Loucy (cell line): ENCODE measurements at regions not wholly inside any gene's neighbourhood (a gene's known extent, or its start where the extent isn't known, plus 50 kb on each side); places are given as distances from the start of the nearest gene placed in this dataset.
"Not testable (repeated sequence)": the region's sequence is repeated elsewhere in the genome, so short reads cannot be mapped to it uniquely, and the experiment has no call there.

Experiments
- H2AFZ ChIP-seq: fragments of 200-600 bp; sonication (generic); 2 replicates; pipeline ENCODE4 v1.6.0; 2016; ENCODE audit warnings: antibody characterized with exemption, mild to moderate bottlenecking, low read length, moderate library complexity
- H3F3A ChIP-seq: fragments of 200-600 bp; 2 replicates; pipeline ENCODE4 v1.6.0; 2016; ENCODE audit warnings: antibody characterized with exemption, low read depth, mild to moderate bottlenecking
- H3K27me3 ChIP-seq: fragments of 200-600 bp; sonication (generic); 2 replicates; pipeline ENCODE4 v1.6.1; 2014; ENCODE audit warnings: low read length, mild to moderate bottlenecking; ENCODE audit not compliant: insufficient read depth, poor library complexity, severe bottlenecking
- H3K36me3 ChIP-seq: fragments of 200-600 bp; sonication (generic); 2 replicates; pipeline ENCODE4 v1.6.1; 2016; ENCODE audit warnings: low read length; ENCODE audit not compliant: insufficient read depth
- H3K4me1 ChIP-seq: fragments of 200-600 bp; sonication (generic); 2 replicates; pipeline ENCODE4 v1.5.1; 2014; ENCODE audit warnings: low read length, mild to moderate bottlenecking; ENCODE audit not compliant: insufficient read depth, poor library complexity, severe bottlenecking
- H3K4me2 ChIP-seq: fragments of 200-600 bp; sonication (generic); 2 replicates; pipeline ENCODE4 v1.6.0; 2014; ENCODE audit warnings: antibody characterized with exemption, low read length, low read depth, mild to moderate bottlenecking; ENCODE audit not compliant: poor library complexity, severe bottlenecking
- H3K4me3 ChIP-seq: fragments of 200-600 bp; sonication (generic); 2 replicates; pipeline ENCODE4 v1.5.1; 2014; ENCODE audit warnings: low read length, mild to moderate bottlenecking, mixed read lengths; ENCODE audit not compliant: poor library complexity, severe bottlenecking
- H3K79me2 ChIP-seq: fragments of 200-600 bp; sonication (generic); 2 replicates; pipeline ENCODE4 v1.6.1; 2014; ENCODE audit warnings: low read length; ENCODE audit not compliant: insufficient read depth
- H3K9ac ChIP-seq: fragments of 200-600 bp; sonication (generic); 2 replicates; pipeline ENCODE4 v1.6.0; 2014; ENCODE audit warnings: mild to moderate bottlenecking, low read depth, low read length, moderate library complexity; ENCODE audit not compliant: poor library complexity, severe bottlenecking
- H3K9me2 ChIP-seq: fragments of 200-600 bp; sonication (generic); replicated peaks from 2 replicates; pipeline ENCODE4 v1.6.1; 2016; ENCODE audit warnings: low read depth, low read length, mixed read lengths
- H3K9me3 ChIP-seq: fragments of 200-600 bp; sonication (generic); 2 replicates; pipeline ENCODE4 v1.6.1; 2014; ENCODE audit warnings: mild to moderate bottlenecking, antibody characterized with exemption, low read length, low read depth; ENCODE audit not compliant: insufficient read depth
- H4K20me1 ChIP-seq: fragments of 200-600 bp; sonication (generic); 2 replicates; pipeline ENCODE4 v1.6.0; 2014; ENCODE audit warnings: antibody characterized with exemption, low read length, mild to moderate bottlenecking; ENCODE audit not compliant: insufficient read depth, poor library complexity, severe bottlenecking
- EZH2phosphoT487 ChIP-seq: fragments of 200-600 bp; IDR thresholded peaks from 2 replicates; pipeline ENCODE4 v1.6.1; 2018; ENCODE audit warnings: antibody characterized with exemption, mild to moderate bottlenecking, moderate library complexity, borderline replicate concordance
- TF ChIP-seq, protein P1 (sequence below): fragments of 200-600 bp; sonication (generic); conservative IDR thresholded peaks from 2 replicates; pipeline ENCODE4 v1.5.1; 2014; ENCODE audit warnings: mild to moderate bottlenecking, antibody characterized with exemption, low read length

DNA sequence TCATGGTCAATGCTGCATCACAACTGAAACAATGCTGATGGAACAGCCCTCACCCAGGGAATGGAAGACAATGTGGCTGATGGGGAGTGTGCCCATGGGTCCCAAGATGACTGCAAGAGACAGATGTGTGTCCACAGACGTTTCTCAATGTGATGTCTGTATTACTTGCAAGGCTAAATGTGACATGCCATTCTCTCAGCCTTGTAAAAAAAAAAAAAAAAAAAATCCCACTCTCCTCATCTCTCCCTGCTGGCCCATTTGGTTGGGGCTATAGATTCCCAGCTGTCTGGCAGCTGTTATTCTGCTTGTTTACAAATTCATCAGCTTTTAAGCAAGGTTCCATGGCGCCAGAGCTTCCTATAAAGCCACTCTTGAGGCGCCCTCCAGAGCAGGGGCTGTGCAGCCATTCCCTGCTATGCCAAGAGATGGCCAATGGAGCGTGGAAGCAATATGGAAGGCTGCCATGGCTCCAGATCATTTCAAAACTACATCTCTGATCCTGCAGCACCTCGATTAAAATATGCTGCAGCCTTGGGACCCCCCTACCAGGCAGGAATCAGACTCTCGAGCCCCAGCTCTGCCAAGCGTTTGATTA is 294.8 kb downstream of the FOXO1 start:
- TF ChIP-seq, protein P1, sequence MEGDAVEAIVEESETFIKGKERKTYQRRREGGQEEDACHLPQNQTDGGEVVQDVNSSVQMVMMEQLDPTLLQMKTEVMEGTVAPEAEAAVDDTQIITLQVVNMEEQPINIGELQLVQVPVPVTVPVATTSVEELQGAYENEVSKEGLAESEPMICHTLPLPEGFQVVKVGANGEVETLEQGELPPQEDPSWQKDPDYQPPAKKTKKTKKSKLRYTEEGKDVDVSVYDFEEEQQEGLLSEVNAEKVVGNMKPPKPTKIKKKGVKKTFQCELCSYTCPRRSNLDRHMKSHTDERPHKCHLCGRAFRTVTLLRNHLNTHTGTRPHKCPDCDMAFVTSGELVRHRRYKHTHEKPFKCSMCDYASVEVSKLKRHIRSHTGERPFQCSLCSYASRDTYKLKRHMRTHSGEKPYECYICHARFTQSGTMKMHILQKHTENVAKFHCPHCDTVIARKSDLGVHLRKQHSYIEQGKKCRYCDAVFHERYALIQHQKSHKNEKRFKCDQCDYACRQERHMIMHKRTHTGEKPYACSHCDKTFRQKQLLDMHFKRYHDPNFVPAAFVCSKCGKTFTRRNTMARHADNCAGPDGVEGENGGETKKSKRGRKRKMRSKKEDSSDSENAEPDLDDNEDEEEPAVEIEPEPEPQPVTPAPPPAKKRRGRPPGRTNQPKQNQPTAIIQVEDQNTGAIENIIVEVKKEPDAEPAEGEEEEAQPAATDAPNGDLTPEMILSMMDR, result no peak
- no peak for TF ChIP-seq EZH2phosphoT487
- Histone ChIP-seq H3K9ac (no peak overlapping the region), H3K4me1 (peaks cover 6% of the 10 kb centered on the region)

DNA sequence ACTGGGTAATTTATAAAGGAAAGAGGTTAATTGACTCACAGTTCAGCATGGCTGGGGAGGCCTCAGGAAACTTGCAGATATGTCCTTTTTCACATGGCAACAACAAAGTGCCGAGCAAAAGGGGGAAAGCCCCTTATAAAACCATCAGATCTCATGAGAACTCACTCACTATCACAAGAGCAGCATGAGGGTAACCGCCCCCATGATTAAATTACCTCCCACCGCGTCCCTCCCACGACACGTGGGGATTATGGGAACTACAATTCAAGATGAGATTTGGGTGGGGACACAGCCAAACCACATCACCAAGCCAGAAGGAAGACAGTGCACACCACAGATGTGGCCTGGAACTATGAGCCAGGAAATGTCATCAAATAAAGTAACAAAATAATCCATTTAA is 292.8 kb downstream of the FOXO1 start:
- H3K9ac ChIP-seq, H4K20me1 ChIP-seq: not testable (repeated sequence)

More for the DNA sequence above, 294.8 kb downstream of the FOXO1 start:
- H4K20me1 ChIP-seq, result no peaks in the 10 kb centered on the region
- no peak overlapping the region for H2AFZ ChIP-seq
- H3K36me3 ChIP-seq, result no peaks in the 10 kb centered on the region
- H3K9me3 ChIP-seq, result no peaks in the 10 kb centered on the region
- no peak overlapping the region for H3K4me3 ChIP-seq
- no peaks in the 10 kb centered on the region for H3F3A ChIP-seq
- no peaks in the 10 kb centered on the region for H3K9me2 ChIP-seq
- no peak overlapping the region for H3K4me2 ChIP-seq
- no peaks in the 10 kb centered on the region for H3K79me2 ChIP-seq
- H3K27me3 ChIP-seq, result no peaks in the 10 kb centered on the region

DNA sequence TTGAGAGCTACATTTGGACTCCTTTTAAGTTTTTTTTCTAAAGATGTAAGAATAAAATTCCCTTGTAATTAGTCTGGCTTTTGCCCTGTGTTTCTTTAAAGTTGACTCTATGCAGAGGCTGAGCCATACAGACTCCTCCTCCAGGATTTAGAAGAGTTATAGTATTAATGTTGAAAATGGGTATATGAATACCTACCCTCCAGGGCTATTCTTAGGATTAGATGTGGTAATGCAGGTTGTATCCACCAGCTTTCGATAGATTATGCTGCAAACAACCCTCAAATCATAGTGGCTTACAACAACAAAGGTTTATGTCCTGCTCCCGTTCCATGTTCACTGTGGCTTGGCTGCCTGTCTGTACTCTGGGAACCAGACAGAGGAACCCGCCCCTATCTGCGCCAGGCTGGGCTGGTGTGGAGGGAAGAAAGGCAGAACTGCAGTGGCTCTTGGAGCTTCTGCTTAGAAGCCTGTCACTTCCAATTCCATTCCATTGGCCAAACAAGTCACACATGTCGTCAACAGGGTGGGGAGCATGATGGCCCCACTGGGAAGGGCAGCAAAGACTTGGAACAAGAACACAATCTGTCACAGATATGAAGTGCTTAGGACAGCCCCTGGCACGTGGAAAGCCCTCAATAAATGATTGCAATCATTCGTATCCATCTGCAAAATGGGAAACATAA is 290.8 kb downstream of the FOXO1 start:
- Histone ChIP-seq H3K4me2 (no peak overlapping the region), H3K27me3 (no peaks in the 10 kb centered on the region)
- no peak for TF ChIP-seq EZH2phosphoT487
- TF ChIP-seq, protein P1, result no peak

More for the DNA sequence above, 292.8 kb downstream of the FOXO1 start:
- not testable (repeated sequence) for H3F3A ChIP-seq, H2AFZ ChIP-seq, H3K4me2 ChIP-seq, H3K4me3 ChIP-seq, H3K79me2 ChIP-seq, H3K9me2 ChIP-seq, H3K27me3 ChIP-seq, H3K36me3 ChIP-seq, H3K9me3 ChIP-seq
- H3K4me1 ChIP-seq, result peaks cover 11% of the 10 kb centered on the region

More for the DNA sequence above, 290.8 kb downstream of the FOXO1 start:
- no peak overlapping the region for H2AFZ ChIP-seq
- H3F3A ChIP-seq, result no peaks in the 10 kb centered on the region
- no peak overlapping the region for H3K4me3 ChIP-seq
- H3K9me2 ChIP-seq, result no peaks in the 10 kb centered on the region
- H4K20me1 ChIP-seq, result no peaks in the 10 kb centered on the region
- H3K36me3 ChIP-seq, result no peaks in the 10 kb centered on the region
- no peaks in the 10 kb centered on the region for H3K79me2 ChIP-seq
- no peaks in the 10 kb centered on the region for H3K9me3 ChIP-seq
- no peak overlapping the region for H3K9ac ChIP-seq
- peaks cover 11% of the 10 kb centered on the region for H3K4me1 ChIP-seq
